ENCODE measurements at regions not wholly inside any gene's neighbourhood (a gene's known extent, or its start where the extent isn't known, plus 50 kb on each side); places are given as distances from the start of the nearest gene placed in this dataset.

- Histone ChIP-seq H3K27me3 (no peaks in the 10 kb centered on the region), H3K36me3 (no peaks in the 10 kb centered on the region), H3K9me3 (ENCODE audit: low read depth) (no peaks in the 10 kb centered on the region), H3K27ac (no peak overlapping the region), H3K4me3 (no peak overlapping the region), H3K4me1 (ENCODE audit: low read depth) (no peaks in the 10 kb centered on the region)
- no peak for DNase-seq (ENCODE audit: low read depth in 1 of 2, low spot score in 1 of 2)
- TF ChIP-seq, protein P1, sequence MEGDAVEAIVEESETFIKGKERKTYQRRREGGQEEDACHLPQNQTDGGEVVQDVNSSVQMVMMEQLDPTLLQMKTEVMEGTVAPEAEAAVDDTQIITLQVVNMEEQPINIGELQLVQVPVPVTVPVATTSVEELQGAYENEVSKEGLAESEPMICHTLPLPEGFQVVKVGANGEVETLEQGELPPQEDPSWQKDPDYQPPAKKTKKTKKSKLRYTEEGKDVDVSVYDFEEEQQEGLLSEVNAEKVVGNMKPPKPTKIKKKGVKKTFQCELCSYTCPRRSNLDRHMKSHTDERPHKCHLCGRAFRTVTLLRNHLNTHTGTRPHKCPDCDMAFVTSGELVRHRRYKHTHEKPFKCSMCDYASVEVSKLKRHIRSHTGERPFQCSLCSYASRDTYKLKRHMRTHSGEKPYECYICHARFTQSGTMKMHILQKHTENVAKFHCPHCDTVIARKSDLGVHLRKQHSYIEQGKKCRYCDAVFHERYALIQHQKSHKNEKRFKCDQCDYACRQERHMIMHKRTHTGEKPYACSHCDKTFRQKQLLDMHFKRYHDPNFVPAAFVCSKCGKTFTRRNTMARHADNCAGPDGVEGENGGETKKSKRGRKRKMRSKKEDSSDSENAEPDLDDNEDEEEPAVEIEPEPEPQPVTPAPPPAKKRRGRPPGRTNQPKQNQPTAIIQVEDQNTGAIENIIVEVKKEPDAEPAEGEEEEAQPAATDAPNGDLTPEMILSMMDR (IDR thresholded peaks at IDR 0.05; ENCODE audit: low read depth, low read length): no peak
Observed at GRCh38 chrX:126985981-126986380, 166.5 kb downstream of the PRR32 start.

GRCh38 chrX:126994032-126994600 is 174.6 kb downstream of the PRR32 start:
- no peaks in the 10 kb centered on the region for H3K36me3 ChIP-seq
- H3K9me3 ChIP-seq (ENCODE audit: low read depth): peaks cover 4% of the 10 kb centered on the region
- no peak overlapping the region for H3K27ac ChIP-seq
- H3K4me3 ChIP-seq: no peak overlapping the region
- TF ChIP-seq, protein P1 (IDR thresholded peaks at IDR 0.05; ENCODE audit: low read depth, low read length): no peak
- no peaks in the 10 kb centered on the region for H3K27me3 ChIP-seq
- DNase-seq (ENCODE audit: low read depth in 1 of 2, low spot score in 1 of 2): no peak
- no peaks in the 10 kb centered on the region for H3K4me1 ChIP-seq (ENCODE audit: low read depth)

DNA sequence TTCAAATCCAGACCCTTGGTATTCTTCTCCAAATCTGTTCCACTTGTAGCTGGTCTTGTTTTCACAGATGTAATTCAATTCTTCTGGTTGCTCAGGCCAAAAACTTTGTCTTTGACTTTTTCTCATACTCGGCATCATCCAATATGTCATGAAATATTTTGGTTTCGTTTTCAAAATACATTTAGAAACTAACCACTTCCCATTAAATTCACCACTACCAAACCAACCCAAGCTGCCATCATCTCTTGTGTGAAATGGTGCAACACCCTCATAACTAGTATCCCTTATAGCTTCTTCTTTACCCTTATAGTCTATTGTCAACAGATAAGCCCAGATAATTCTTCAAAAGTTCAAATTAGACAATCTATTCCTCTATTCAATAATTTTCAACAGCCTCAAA is 192.1 kb downstream of the PRR32 start:
- Histone ChIP-seq H3K9me3 (ENCODE audit: low read depth) (no peaks in the 10 kb centered on the region), H3K27me3 (no peaks in the 10 kb centered on the region), H3K4me3 (no peak overlapping the region), H3K36me3 (no peaks in the 10 kb centered on the region), H3K27ac (no peak overlapping the region), H3K4me1 (ENCODE audit: low read depth) (no peaks in the 10 kb centered on the region)
- TF ChIP-seq, protein P1 (IDR thresholded peaks at IDR 0.05; ENCODE audit: low read depth, low read length): no peak
- DNase-seq (ENCODE audit: low read depth in 1 of 2, low spot score in 1 of 2): no peak

DNA sequence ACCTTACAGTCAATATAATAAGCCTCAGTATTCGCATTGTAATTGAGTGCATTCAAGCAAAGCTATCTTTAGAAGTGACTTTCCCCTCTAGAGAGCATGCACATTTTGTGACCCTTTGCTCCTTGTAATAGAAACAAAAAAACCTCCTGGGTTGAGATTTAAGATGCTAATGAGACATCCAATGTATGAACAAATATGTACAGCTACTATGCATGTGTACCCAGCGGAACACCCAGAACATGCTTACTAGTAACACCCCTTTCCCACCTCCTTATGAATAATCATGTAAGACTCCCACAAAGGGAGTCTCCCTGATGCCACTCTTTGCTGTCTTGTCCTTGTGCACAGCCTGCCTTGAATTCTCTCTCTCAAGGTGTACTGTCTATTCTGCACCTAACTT is 205.5 kb downstream of the PRR32 start:
- no peak overlapping the region for H3K4me3 ChIP-seq
- no peak overlapping the region for H3K27ac ChIP-seq
- no peak for DNase-seq (ENCODE audit: low read depth in 1 of 2, low spot score in 1 of 2)
- no peaks in the 10 kb centered on the region for H3K9me3 ChIP-seq (ENCODE audit: low read depth)
- peaks cover 5% of the 10 kb centered on the region for H3K4me1 ChIP-seq (ENCODE audit: low read depth)
- H3K27me3 ChIP-seq: no peaks in the 10 kb centered on the region
- TF ChIP-seq, protein P1 (IDR thresholded peaks at IDR 0.05; ENCODE audit: low read depth, low read length): no peak
- no peaks in the 10 kb centered on the region for H3K36me3 ChIP-seq

GRCh38 chrX:127030016-127030748 is 210.7 kb downstream of the PRR32 start:
- no peak overlapping the region for H3K4me3 ChIP-seq
- no peaks in the 10 kb centered on the region for H3K27me3 ChIP-seq
- H3K9me3 ChIP-seq (ENCODE audit: low read depth): no peaks in the 10 kb centered on the region
- peaks cover 6% of the 10 kb centered on the region for H3K4me1 ChIP-seq (ENCODE audit: low read depth)
- H3K27ac ChIP-seq: peak overlapping the region; percentile 50
- DNase-seq (ENCODE audit: low read depth in 1 of 2, low spot score in 1 of 2): no peak
- no peaks in the 10 kb centered on the region for H3K36me3 ChIP-seq
- TF ChIP-seq, protein P1 (IDR thresholded peaks at IDR 0.05; ENCODE audit: low read depth, low read length): no peak

Data from cardiac muscle cell (in vitro differentiated cells and primary cell).